ENCODE measurements at regions not wholly inside any gene's neighbourhood (a gene's known extent, or its start where the extent isn't known, plus 50 kb on each side); places are given as distances from the start of the nearest gene placed in this dataset.
"Not testable (repeated sequence)": the region's sequence is repeated elsewhere in the genome, so short reads cannot be mapped to it uniquely, and the experiment has no call there.

DNA sequence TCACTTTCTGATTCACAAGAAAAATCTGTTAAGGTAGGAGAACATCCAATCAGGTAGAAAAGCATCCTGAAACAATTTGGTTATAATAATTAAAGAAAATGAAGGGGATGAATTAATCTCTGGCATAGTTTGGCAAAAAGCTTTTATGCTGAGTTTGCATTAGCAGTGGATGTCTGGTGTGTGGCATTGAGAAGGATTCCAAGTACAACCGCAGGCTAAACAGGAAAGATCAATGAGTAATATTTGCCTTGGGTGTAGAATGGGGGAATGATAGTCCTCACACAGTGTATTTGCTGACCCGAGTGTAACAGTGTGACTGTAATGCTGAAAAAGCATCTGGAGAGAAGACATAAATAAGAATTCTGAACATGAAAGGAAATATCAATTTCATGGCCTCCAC, 68.3 kb upstream of the SESTD1 start:
- DNase-seq (ENCODE audit: low read depth in 4 of 4, low spot score in 3 of 4), result no peak

DNA sequence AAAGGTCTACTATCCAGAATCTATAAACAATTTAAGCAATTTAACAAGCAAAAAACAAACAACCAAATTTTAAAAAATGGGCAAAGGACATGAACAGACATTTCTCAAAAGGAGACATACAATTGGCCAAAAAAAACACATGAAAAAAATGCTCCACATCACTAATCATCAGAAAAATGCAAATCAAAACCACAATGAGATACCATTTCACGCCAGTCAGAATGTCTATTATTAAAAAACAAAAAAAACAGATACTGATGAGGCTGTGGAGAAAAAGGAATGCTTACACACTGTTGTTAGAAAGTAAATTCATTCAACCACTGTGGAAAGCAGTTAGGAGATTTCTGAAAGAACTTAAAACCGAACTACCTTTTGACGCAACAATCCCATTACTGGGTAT, 66.4 kb upstream of the SESTD1 start:
- DNase-seq (ENCODE audit: low read depth in 4 of 4, low spot score in 3 of 4), result no peak

- DNase-seq (ENCODE audit: low read depth in 4 of 4, low spot score in 3 of 4), result no peak
Measured at GRCh38 chr2:179322289-179322688, 57.7 kb upstream of the SESTD1 start.

GRCh38 chr2:179321034-179321433, 56.4 kb upstream of the SESTD1 start:
- DNase-seq (ENCODE audit: low read depth in 4 of 4, low spot score in 3 of 4), result not testable (repeated sequence)

GRCh38 chr2:179314729-179315128, 50.1 kb upstream of the SESTD1 start:
- not testable (repeated sequence) for DNase-seq (ENCODE audit: low read depth in 4 of 4, low spot score in 3 of 4)

Measured in left renal pelvis (tissue), 4 donors.